Mammary epithelial cell (primary cell): ENCODE measurements at regions not wholly inside any gene's neighbourhood (a gene's known extent, or its start where the extent isn't known, plus 50 kb on each side); places are given as distances from the start of the nearest gene placed in this dataset.

Experiments
- EZH2 ChIP-seq: IDR thresholded peaks from 2 replicates; pipeline ENCODE4 v1.6.1; 2012; ENCODE audit warnings: low read length, inconsistent platforms, borderline replicate concordance
- TF ChIP-seq, protein P1 (sequence below), 2 donors: IDR thresholded peaks in 1 of 2; conservative IDR thresholded peaks in 1 of 2; 2 replicates each; pipeline ENCODE4 v1.5.1; 2011 to 2012; ENCODE audit warnings: inconsistent platforms in 2 of 2, low read length in 2 of 2, mild to moderate bottlenecking in 2 of 2, control low read depth in 1 of 2, low read depth in 1 of 2; ENCODE audit not compliant: insufficient read depth in 1 of 2; ENCODE audit errors: extremely low read depth in 1 of 2

DNA sequence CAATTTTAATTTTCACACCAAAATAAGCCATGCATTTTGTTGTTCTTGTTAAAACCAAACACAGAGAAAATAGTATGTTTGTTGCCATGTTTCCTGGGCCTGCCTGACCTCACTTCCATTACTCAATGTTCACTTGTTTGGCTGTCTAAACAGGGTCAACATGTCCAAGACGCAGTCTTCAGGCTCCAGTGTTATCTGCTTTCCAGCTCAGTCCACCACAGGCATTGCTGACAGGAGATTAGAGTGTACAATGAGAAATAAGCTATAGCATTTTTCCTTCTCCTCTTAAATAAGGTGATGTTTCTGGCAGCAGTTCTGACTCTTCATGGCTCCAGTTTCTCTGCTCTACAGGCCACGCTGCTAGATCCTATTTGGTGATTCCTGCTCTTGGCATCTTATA lies 1030.5 kb downstream of the KCNT2 start:
- TF ChIP-seq, protein P1, sequence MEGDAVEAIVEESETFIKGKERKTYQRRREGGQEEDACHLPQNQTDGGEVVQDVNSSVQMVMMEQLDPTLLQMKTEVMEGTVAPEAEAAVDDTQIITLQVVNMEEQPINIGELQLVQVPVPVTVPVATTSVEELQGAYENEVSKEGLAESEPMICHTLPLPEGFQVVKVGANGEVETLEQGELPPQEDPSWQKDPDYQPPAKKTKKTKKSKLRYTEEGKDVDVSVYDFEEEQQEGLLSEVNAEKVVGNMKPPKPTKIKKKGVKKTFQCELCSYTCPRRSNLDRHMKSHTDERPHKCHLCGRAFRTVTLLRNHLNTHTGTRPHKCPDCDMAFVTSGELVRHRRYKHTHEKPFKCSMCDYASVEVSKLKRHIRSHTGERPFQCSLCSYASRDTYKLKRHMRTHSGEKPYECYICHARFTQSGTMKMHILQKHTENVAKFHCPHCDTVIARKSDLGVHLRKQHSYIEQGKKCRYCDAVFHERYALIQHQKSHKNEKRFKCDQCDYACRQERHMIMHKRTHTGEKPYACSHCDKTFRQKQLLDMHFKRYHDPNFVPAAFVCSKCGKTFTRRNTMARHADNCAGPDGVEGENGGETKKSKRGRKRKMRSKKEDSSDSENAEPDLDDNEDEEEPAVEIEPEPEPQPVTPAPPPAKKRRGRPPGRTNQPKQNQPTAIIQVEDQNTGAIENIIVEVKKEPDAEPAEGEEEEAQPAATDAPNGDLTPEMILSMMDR (conservative IDR thresholded peaks at IDR 0.05 in 1 of 2, IDR thresholded peaks at IDR 0.05 in 1 of 2; ENCODE audit: extremely low read depth in 1 of 2, insufficient read depth in 1 of 2, low read depth in 1 of 2, low read length in 2 of 2), result no peak
- no peak for TF ChIP-seq EZH2
